ENCODE measurements at regions not wholly inside any gene's neighbourhood (a gene's known extent, or its start where the extent isn't known, plus 50 kb on each side); places are given as distances from the start of the nearest gene placed in this dataset.

DNA sequence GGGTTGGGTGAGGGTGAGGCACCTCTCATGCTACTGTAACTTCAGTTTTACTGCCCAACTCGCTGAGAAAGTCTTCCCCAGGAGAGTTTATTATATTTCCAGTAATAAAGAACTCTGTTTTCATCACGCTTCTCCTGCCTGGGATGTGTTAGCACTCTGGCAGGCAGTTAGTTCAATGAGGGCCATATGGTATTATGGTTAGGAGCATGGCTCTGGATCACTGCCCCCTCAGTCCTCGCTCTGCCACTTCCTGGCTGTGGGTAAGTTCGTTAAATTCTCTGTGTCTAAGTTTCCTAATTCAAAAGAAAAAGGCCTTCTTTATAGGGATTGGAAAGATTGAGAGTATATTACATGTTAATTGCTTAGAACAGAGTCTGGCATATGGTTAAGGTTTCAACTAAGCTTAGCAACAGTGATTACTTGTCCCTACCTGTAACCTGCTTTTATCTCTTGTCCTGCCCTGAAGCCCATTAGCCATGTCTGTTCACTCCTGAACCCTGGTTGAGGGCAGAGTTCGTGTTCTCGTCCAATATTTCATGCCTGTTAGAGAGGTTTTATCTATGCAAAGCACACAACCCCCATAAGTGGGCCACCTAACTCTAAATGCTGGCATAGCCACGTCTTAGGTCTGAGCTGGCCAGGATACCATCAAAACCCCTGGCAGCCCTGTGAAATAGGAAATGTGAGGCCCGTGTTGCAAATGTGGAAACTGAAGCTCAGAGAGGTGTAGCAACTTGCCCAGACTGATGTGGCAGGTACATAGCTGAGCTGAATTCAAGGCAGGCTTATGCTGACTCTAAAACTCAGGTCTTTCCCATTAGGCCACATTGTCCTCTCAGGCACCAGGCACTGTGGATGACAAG is 342.5 kb upstream of the JARID2 start:
- H3K4me3 ChIP-seq: no peak overlapping the region
- ChIA-PET CTCF (no interaction called here), RAD21 (ENCODE audit: unreplicated experiment) (interaction anchor here (0.5 to 0.9 kb wide), 3 partner anchors 8 to 72 kb away, joined by 3 to 4 read pairs (median 3); no protein-coding TSS in a partner anchor), POLR2A (no interaction called here), SMC1A (ENCODE audit: uncharacterized antibody, unreplicated experiment) (interaction anchor here (0.9 to 1.0 kb wide), 2 partner anchors 16 to 18 kb away, joined by 3 read pairs; no protein-coding TSS in a partner anchor)
- H3K36me3 ChIP-seq (ENCODE audit: control insufficient read depth in 2 of 2, insufficient read depth in 2 of 2, low read length in 1 of 2): no peaks in the 10 kb centered on the region
- no peaks in the 10 kb centered on the region for H3K79me2 ChIP-seq (ENCODE audit: control insufficient read depth, insufficient read depth, low read length)
- ATAC-seq: peak; percentile 68
- in situ Hi-C loops (cut with MboI): no loop called here
- intact Hi-C loops (cut with micrococcal nuclease; ENCODE audit: unreplicated experiment): no loop called here
- H2AFZ ChIP-seq (ENCODE audit: control insufficient read depth, low read depth, low read length): peak overlapping the region; percentile 64
- no peaks in the 10 kb centered on the region; the same call in 2 of the 3 replicates for H3K9me3 ChIP-seq (replicated peaks; ENCODE audit: control insufficient read depth, insufficient read depth, low read length)
- H3K4me1 ChIP-seq (ENCODE audit: control insufficient read depth, insufficient read depth, low read length): peaks cover 9% of the 10 kb centered on the region
- BruUV-seq (replicated peaks): no TSS peak
- H4K20me1 ChIP-seq (ENCODE audit: control insufficient read depth, insufficient read depth): no peaks in the 10 kb centered on the region
- H3K27me3 ChIP-seq (replicated peaks in 1 of 2; ENCODE audit: control insufficient read depth in 2 of 2, insufficient read depth in 2 of 2, low read length in 1 of 2): no peaks in the 10 kb centered on the region
- 0 out of 2 replicates have a peak overlapping the region, but pooled peaks have one; percentile 11 for H3K9ac ChIP-seq (ENCODE audit: control insufficient read depth, insufficient read depth, low read length)
- H3K27ac ChIP-seq (ENCODE audit: control insufficient read depth, insufficient read depth): no peak overlapping the region
- DNase-seq (ENCODE audit: low read depth, low spot score): no peak
- peak overlapping the region; percentile 14; the same call in 1 of the 2 replicates for H3K4me2 ChIP-seq (ENCODE audit: control insufficient read depth, insufficient read depth)
- WGBS (ENCODE audit: insufficient coverage, insufficient replicate concordance, low lambda C conversion rate, missing lambda C conversion rate): 44% methylated on average over 8 of the region's 8 CpGs
- no peak for FAIRE-seq
- no peak for TF ChIP-seq NBN (IDR thresholded peaks at IDR 0.05)
- no peak for TF ChIP-seq NFXL1 (IDR thresholded peaks at IDR 0.05; ENCODE audit: borderline replicate concordance)
- no peak for TF ChIP-seq PRDM15 (CRISPR knock-in tag; IDR thresholded peaks at IDR 0.05)
- TF ChIP-seq ZBTB40 (IDR thresholded peaks at IDR 0.05; ENCODE audit: borderline replicate concordance): no peak
- TF ChIP-seq ELK1 (IDR thresholded peaks at IDR 0.05; ENCODE audit: low read depth, low read length): no peak
- TF ChIP-seq CUX1 (IDR thresholded peaks at IDR 0.05; ENCODE audit: insufficient replicate concordance, low read depth, low read length): no peak

Measured in GM12878 (cell line).